ENCODE measurements at regions not wholly inside any gene's neighbourhood (a gene's known extent, or its start where the extent isn't known, plus 50 kb on each side); places are given as distances from the start of the nearest gene placed in this dataset.

DNA sequence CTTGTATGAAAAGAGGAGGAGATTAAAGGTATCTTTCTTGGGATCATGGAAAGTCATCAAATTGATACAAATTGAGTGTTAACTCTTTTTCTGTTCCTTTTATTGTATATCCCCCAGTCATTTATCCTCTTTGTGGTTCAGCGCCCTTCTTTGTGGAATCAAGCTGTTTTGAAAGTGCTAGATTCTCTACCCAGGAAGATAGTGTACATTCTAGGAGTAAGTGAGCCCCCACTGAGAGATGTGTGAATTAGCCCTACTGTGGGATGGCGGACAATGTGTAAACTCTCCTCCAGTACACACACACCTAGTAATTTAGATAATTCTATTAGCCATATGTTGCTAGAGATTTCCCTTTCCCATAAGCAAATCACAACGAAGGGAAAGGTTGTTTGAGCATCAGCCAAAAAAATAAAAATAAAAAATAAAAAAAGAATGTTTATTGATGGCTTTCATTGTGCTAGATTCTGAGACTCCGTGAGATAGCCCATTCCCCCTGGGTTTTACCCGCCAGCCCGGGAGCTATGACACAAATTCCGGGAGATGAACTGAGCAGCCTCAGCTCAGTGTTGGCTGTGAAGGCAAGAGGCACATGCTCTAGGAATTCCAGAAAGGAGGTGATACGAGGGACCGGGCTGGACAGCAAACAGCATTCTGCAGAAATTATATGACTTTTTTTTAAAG, 378.4 kb upstream of the RUNX1 start:
- Histone ChIP-seq H4K20me1 (ENCODE audit: control insufficient read depth, insufficient read depth, low read depth, low read length) (no peaks in the 10 kb centered on the region), H3F3A (ENCODE audit: control insufficient read depth, insufficient read depth) (no peaks in the 10 kb centered on the region), H3K4me1 (ENCODE audit: control insufficient read depth, low read length) (no peaks in the 10 kb centered on the region), H3K36me3 (ENCODE audit: control insufficient read depth, low read length) (no peaks in the 10 kb centered on the region), H3K4me3 (ENCODE audit: low read length) (no peak overlapping the region), H3K27me3 (ENCODE audit: control insufficient read depth, low read length) (peaks cover 30% of the 10 kb centered on the region), H3K79me2 (ENCODE audit: control insufficient read depth, low read length) (no peaks in the 10 kb centered on the region), H3K9me3 (ENCODE audit: control insufficient read depth, insufficient read depth, low read length) (no peaks in the 10 kb centered on the region), H3K4me2 (ENCODE audit: low read length) (no peak overlapping the region), H3K27ac (ENCODE audit: low read depth, low read length) (no peak overlapping the region), H3K9me2 (replicated peaks; ENCODE audit: control insufficient read depth, low read length) (no peaks in the 10 kb centered on the region)
- no peak for TF ChIP-seq EZH2phosphoT487 (IDR thresholded peaks at IDR 0.05; ENCODE audit: borderline replicate concordance, low read length)
- TF ChIP-seq, protein P1, sequence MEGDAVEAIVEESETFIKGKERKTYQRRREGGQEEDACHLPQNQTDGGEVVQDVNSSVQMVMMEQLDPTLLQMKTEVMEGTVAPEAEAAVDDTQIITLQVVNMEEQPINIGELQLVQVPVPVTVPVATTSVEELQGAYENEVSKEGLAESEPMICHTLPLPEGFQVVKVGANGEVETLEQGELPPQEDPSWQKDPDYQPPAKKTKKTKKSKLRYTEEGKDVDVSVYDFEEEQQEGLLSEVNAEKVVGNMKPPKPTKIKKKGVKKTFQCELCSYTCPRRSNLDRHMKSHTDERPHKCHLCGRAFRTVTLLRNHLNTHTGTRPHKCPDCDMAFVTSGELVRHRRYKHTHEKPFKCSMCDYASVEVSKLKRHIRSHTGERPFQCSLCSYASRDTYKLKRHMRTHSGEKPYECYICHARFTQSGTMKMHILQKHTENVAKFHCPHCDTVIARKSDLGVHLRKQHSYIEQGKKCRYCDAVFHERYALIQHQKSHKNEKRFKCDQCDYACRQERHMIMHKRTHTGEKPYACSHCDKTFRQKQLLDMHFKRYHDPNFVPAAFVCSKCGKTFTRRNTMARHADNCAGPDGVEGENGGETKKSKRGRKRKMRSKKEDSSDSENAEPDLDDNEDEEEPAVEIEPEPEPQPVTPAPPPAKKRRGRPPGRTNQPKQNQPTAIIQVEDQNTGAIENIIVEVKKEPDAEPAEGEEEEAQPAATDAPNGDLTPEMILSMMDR (IDR thresholded peaks at IDR 0.05; ENCODE audit: low read depth, low read length, poor library complexity, severe bottlenecking) = no peak

DNA sequence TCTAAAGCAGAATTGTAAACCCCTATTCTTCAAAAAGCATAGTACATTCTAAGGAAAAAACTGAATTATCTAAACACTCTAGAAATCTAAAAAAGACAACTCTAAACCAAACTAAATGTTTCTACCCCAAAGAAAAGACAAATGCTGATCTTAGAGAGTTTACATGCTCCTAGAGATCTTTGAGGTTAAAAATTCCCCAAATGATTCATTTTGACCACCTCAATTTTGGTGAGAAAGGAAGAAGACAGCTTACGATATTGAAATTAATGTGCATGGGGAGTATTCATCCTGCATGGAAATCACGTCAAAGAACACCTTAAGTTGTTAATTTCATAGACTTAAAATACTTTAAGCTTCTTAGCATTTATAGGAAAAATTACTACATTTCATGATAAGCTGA, 377.8 kb upstream of the RUNX1 start:
- Histone ChIP-seq H3K4me1 (ENCODE audit: control insufficient read depth, low read length) (no peaks in the 10 kb centered on the region), H3K27ac (ENCODE audit: low read depth, low read length) (no peak overlapping the region), H4K20me1 (ENCODE audit: control insufficient read depth, insufficient read depth, low read depth, low read length) (no peaks in the 10 kb centered on the region), H3K9me3 (ENCODE audit: control insufficient read depth, insufficient read depth, low read length) (no peaks in the 10 kb centered on the region), H3K4me3 (ENCODE audit: low read length) (no peak overlapping the region), H3K27me3 (ENCODE audit: control insufficient read depth, low read length) (peaks cover 28% of the 10 kb centered on the region), H3F3A (ENCODE audit: control insufficient read depth, insufficient read depth) (no peaks in the 10 kb centered on the region), H3K9me2 (replicated peaks; ENCODE audit: control insufficient read depth, low read length) (no peaks in the 10 kb centered on the region), H3K36me3 (ENCODE audit: control insufficient read depth, low read length) (no peaks in the 10 kb centered on the region), H3K79me2 (ENCODE audit: control insufficient read depth, low read length) (no peaks in the 10 kb centered on the region), H3K4me2 (ENCODE audit: low read length) (no peak overlapping the region)
- TF ChIP-seq, protein P1 (IDR thresholded peaks at IDR 0.05; ENCODE audit: low read depth, low read length, poor library complexity, severe bottlenecking) = no peak
- no peak for TF ChIP-seq EZH2phosphoT487 (IDR thresholded peaks at IDR 0.05; ENCODE audit: borderline replicate concordance, low read length)

GRCh38 chr21:35426469-35426868, 377.4 kb upstream of the RUNX1 start:
- no peaks in the 10 kb centered on the region for H4K20me1 ChIP-seq (ENCODE audit: control insufficient read depth, insufficient read depth, low read depth, low read length)
- TF ChIP-seq EZH2phosphoT487 (IDR thresholded peaks at IDR 0.05; ENCODE audit: borderline replicate concordance, low read length) = no peak
- TF ChIP-seq, protein P1 (IDR thresholded peaks at IDR 0.05; ENCODE audit: low read depth, low read length, poor library complexity, severe bottlenecking) = no peak
- no peaks in the 10 kb centered on the region for H3K4me1 ChIP-seq (ENCODE audit: control insufficient read depth, low read length)
- no peak overlapping the region for H3K4me3 ChIP-seq (ENCODE audit: low read length)
- no peak overlapping the region for H3K4me2 ChIP-seq (ENCODE audit: low read length)
- H3K27ac ChIP-seq (ENCODE audit: low read depth, low read length) = no peak overlapping the region
- no peaks in the 10 kb centered on the region for H3K79me2 ChIP-seq (ENCODE audit: control insufficient read depth, low read length)
- H3K27me3 ChIP-seq (ENCODE audit: control insufficient read depth, low read length) = peaks cover 27% of the 10 kb centered on the region
- H3K36me3 ChIP-seq (ENCODE audit: control insufficient read depth, low read length) = no peaks in the 10 kb centered on the region
- H3F3A ChIP-seq (ENCODE audit: control insufficient read depth, insufficient read depth) = no peaks in the 10 kb centered on the region
- H3K9me3 ChIP-seq (ENCODE audit: control insufficient read depth, insufficient read depth, low read length) = no peaks in the 10 kb centered on the region
- H3K9me2 ChIP-seq (replicated peaks; ENCODE audit: control insufficient read depth, low read length) = no peaks in the 10 kb centered on the region

All from DOHH2 (cell line).